H9 (cell line): ENCODE measurements at regions not wholly inside any gene's neighbourhood (a gene's known extent, or its start where the extent isn't known, plus 50 kb on each side); places are given as distances from the start of the nearest gene placed in this dataset.

Experiments
- DNase-seq: peaks from one replicate; pipeline ENCODE4 v3.0.0-alpha.2; 2017
- H2AFZ ChIP-seq: one replicate; pipeline ENCODE4 v1.6.1; 2013; ENCODE audit warnings: mild to moderate bottlenecking, low read length, control low read depth, moderate library complexity
- H2AK5ac ChIP-seq: 2 replicates; pipeline ENCODE4 v1.6.1; 2013; ENCODE audit warnings: low read length, control low read depth, mixed read lengths; ENCODE audit not compliant: insufficient read length
- H2BK120ac ChIP-seq: one replicate; pipeline ENCODE4 v1.6.1; 2013; ENCODE audit warnings: low read depth, mild to moderate bottlenecking, low read length, control low read depth, inconsistent platforms; ENCODE audit not compliant: poor library complexity, severe bottlenecking
- H2BK12ac ChIP-seq: 2 replicates; pipeline ENCODE4 v1.6.1; 2013; ENCODE audit warnings: low read length, control low read depth, mixed read lengths, low read depth; ENCODE audit not compliant: insufficient read length
- H2BK15ac ChIP-seq: 2 replicates; pipeline ENCODE4 v1.6.1; 2013; ENCODE audit warnings: low read depth, low read length, control low read depth
- H2BK20ac ChIP-seq: one replicate; pipeline ENCODE4 v1.6.1; 2013; ENCODE audit warnings: low read depth, mild to moderate bottlenecking, low read length, control low read depth, inconsistent platforms; ENCODE audit not compliant: poor library complexity, severe bottlenecking
- H2BK5ac ChIP-seq: 2 replicates; pipeline ENCODE4 v1.6.1; 2013; ENCODE audit warnings: low read length, control low read depth, mixed read lengths; ENCODE audit not compliant: insufficient read length
- H3K14ac ChIP-seq: 2 replicates; pipeline ENCODE4 v1.6.1; 2013; ENCODE audit warnings: low read length, control low read depth; ENCODE audit not compliant: insufficient read depth
- H3K18ac ChIP-seq: 2 replicates; pipeline ENCODE4 v1.6.1; 2013; ENCODE audit warnings: low read depth, mild to moderate bottlenecking, mixed read lengths, low read length, control low read depth; ENCODE audit not compliant: insufficient read length
- H3K23ac ChIP-seq: 2 replicates; pipeline ENCODE4 v1.6.1; 2013; ENCODE audit warnings: low read length, control low read depth, mixed read lengths, low read depth; ENCODE audit not compliant: insufficient read length
- H3K23me2 ChIP-seq: 2 replicates; pipeline ENCODE4 v1.6.1; 2013; ENCODE audit warnings: low read depth, mild to moderate bottlenecking, mixed read lengths, low read length, control low read depth; ENCODE audit not compliant: insufficient read length, poor library complexity, severe bottlenecking
- H3K27ac ChIP-seq: 2 replicates; pipeline ENCODE4 v1.5.1; 2013; ENCODE audit warnings: low read length, control low read depth, mixed read lengths, low read depth; ENCODE audit not compliant: insufficient read length
- H3K27me3 ChIP-seq: 2 replicates; pipeline ENCODE4 v1.6.1; 2013; ENCODE audit warnings: low read length, control low read depth, inconsistent platforms; ENCODE audit not compliant: insufficient read depth
- H3K4ac ChIP-seq: 2 replicates; pipeline ENCODE4 v1.6.1; 2013; ENCODE audit warnings: low read depth, mild to moderate bottlenecking, control low read depth, inconsistent platforms, low read length, moderate library complexity
- H3K4me1 ChIP-seq: 2 replicates; pipeline ENCODE4 v1.6.1; 2013; ENCODE audit warnings: low read length, control low read depth, inconsistent platforms; ENCODE audit not compliant: insufficient read depth
- H3K4me2 ChIP-seq: 2 replicates; pipeline ENCODE4 v1.6.1; 2013; ENCODE audit warnings: low read length, control low read depth, mixed read lengths; ENCODE audit not compliant: insufficient read length, insufficient read depth
- H3K56ac ChIP-seq: 2 replicates; pipeline ENCODE4 v1.6.1; 2013; ENCODE audit warnings: low read depth, mild to moderate bottlenecking, mixed read lengths, low read length, control low read depth; ENCODE audit not compliant: insufficient read length
- H3K79me1 ChIP-seq: 2 replicates; pipeline ENCODE4 v1.6.1; 2013; ENCODE audit warnings: low read depth, mild to moderate bottlenecking, moderate library complexity, low read length, control low read depth, inconsistent platforms; ENCODE audit not compliant: insufficient read depth, poor library complexity, severe bottlenecking
- H3K79me2 ChIP-seq: 2 replicates; pipeline ENCODE4 v1.6.1; 2013; ENCODE audit warnings: low read length, control low read depth, inconsistent platforms; ENCODE audit not compliant: insufficient read depth
- H3K9ac ChIP-seq: 2 replicates; pipeline ENCODE4 v1.6.1; 2013; ENCODE audit warnings: low read length, control low read depth, mixed read lengths; ENCODE audit not compliant: insufficient read length; ENCODE audit errors: extremely low read depth
- H3K9me3 ChIP-seq: one replicate; pipeline ENCODE4 v1.6.1; 2013; ENCODE audit warnings: low read depth, low read length, inconsistent platforms; ENCODE audit not compliant: control insufficient read depth
- H3T11ph ChIP-seq: one replicate; pipeline ENCODE4 v1.6.1; 2013; ENCODE audit warnings: mild to moderate bottlenecking, low read length, control low read depth, inconsistent platforms
- H4K20me1 ChIP-seq: one replicate; pipeline ENCODE4 v1.6.1; 2013; ENCODE audit not compliant: control insufficient read depth, insufficient read length, insufficient read depth
- H4K5ac ChIP-seq: 2 replicates; pipeline ENCODE4 v1.6.1; 2013; ENCODE audit warnings: low read depth, mild to moderate bottlenecking, mixed read lengths, low read length, control low read depth; ENCODE audit not compliant: insufficient read length
- H4K8ac ChIP-seq: replicated peaks from 2 replicates; pipeline ENCODE4 v1.6.1; 2013; ENCODE audit warnings: low read length, control low read depth, mixed read lengths, low read depth; ENCODE audit not compliant: insufficient read length
- H4K91ac ChIP-seq: 2 replicates; pipeline ENCODE4 v1.6.1; 2013; ENCODE audit warnings: low read depth, mild to moderate bottlenecking, moderate library complexity, mixed read lengths, low read length, control low read depth; ENCODE audit not compliant: insufficient read length
- H3K27ac Mint-ChIP-seq, 3 experiments: 2 replicates in 2 of 3; 3 replicates in 1 of 3; pipeline ENCODE4 v1.8.0; 2020 to 2021; ENCODE audit warnings: mixed read lengths in 3 of 3, mild to moderate bottlenecking in 1 of 3, moderate library complexity in 1 of 3
- H3K27me3 Mint-ChIP-seq: 2 replicates; pipeline ENCODE4 v1.8.0; 2021; ENCODE audit warnings: low read depth, mild to moderate bottlenecking, moderate library complexity, mixed read lengths
- H3K36me3 Mint-ChIP-seq, 3 experiments: 2 replicates in 2 of 3; 3 replicates in 1 of 3; pipeline ENCODE4 v1.8.0; 2020 to 2021; ENCODE audit warnings: low read depth in 3 of 3, mixed read lengths in 3 of 3; ENCODE audit not compliant: insufficient read depth in 1 of 3
- H3K4me1 Mint-ChIP-seq, 2 experiments: 2 replicates each; pipeline ENCODE4 v1.8.0; 2020; ENCODE audit warnings: mixed read lengths in 2 of 2
- H3K4me3 Mint-ChIP-seq, 2 experiments: 2 replicates in 1 of 2; 3 replicates in 1 of 2; pipeline ENCODE4 v1.8.0; 2020 to 2021; ENCODE audit warnings: mild to moderate bottlenecking in 2 of 2, mixed read lengths in 2 of 2, moderate library complexity in 1 of 2
- H3K9me3 Mint-ChIP-seq, 2 experiments: 2 replicates in 1 of 2; 3 replicates in 1 of 2; pipeline ENCODE4 v1.8.0; 2020; ENCODE audit warnings: mild to moderate bottlenecking in 2 of 2, mixed read lengths in 2 of 2, moderate library complexity in 1 of 2
- CTCF ChIP-seq: fragments of 200-600 bp; sonication (generic); conservative IDR thresholded peaks from 3 replicates; pipeline ENCODE4 v1.8.0; 2021; ENCODE audit warnings: antibody characterized with exemption, mild to moderate bottlenecking
- WGBS: extraction: QIAGEN DNeasy Blood & Tissue Kit; methylation state at CpG from one replicate; pipeline ENCODE4 v1.1.7; 2013; ENCODE audit warnings: missing lambda C conversion rate, low lambda C conversion rate, mixed read lengths; ENCODE audit not compliant: insufficient read length; ENCODE audit errors: extremely low coverage; 5-methylcytosine and 5-hydroxymethylcytosine counted together

DNA sequence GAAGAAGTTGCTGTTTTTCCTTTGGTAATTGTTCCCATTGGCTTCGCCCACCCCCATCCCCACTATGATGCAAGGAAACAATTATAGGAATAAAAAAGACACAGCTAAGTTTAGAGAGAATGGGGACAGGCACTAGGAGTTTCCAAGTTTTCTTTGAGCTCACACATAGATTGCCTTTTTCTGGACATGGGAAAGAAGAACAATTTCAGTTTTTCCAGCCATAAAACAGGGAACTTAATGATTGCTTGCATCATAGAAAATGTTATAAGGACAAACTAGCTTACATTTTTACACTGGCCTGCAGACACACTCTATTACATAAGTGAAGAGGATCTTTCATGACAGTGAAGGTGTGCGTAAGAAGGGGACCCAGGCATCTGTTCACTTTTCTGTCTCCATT, 142.3 kb upstream of the ZFHX3 start:
- H3K27ac Mint-ChIP-seq, result no peak overlapping the region
- Histone ChIP-seq H2BK12ac (no peak overlapping the region), H2BK20ac (no peak overlapping the region), H3K9me3 (no peaks in the 10 kb centered on the region), H3K79me2 (no peaks in the 10 kb centered on the region), H3K27ac (no peak overlapping the region), H4K5ac (no peak overlapping the region), H3K23me2 (no peaks in the 10 kb centered on the region), H2BK120ac (no peak overlapping the region), H3K9ac (no peak overlapping the region), H2AFZ (no peak overlapping the region), H3K14ac (no peak overlapping the region), H3K23ac (no peak overlapping the region), H4K91ac (no peak overlapping the region), H4K8ac (no peak overlapping the region), H2BK15ac (no peak overlapping the region), H3K56ac (no peak overlapping the region), H3T11ph (no peak overlapping the region), H3K79me1 (no peaks in the 10 kb centered on the region), H3K4me1 (no peaks in the 10 kb centered on the region), H3K18ac (no peak overlapping the region), H3K27me3 (no peaks in the 10 kb centered on the region), H2BK5ac (no peak overlapping the region), H4K20me1 (no peaks in the 10 kb centered on the region), H3K4ac (no peak overlapping the region), H3K4me2 (no peak overlapping the region), H2AK5ac (no peak overlapping the region)
- peaks cover 0 to 12% of the 10 kb centered on the region in 2 experiments; a peak in 3 of 4 replicates for H3K4me1 Mint-ChIP-seq
- H3K27me3 Mint-ChIP-seq, result peaks cover 39% of the 10 kb centered on the region
- no CpG with 5 or more reads among the region's 2 CpGs for WGBS
- H3K9me3 Mint-ChIP-seq, result peaks cover 2 to 6% of the 10 kb centered on the region in 2 experiments; a peak in 1 of 5 replicates
- no peaks in the 10 kb centered on the region for H3K36me3 Mint-ChIP-seq
- no peak for TF ChIP-seq CTCF
- DNase-seq, result no peak
- H3K4me3 Mint-ChIP-seq, result no peak overlapping the region
